NCI-H2227 treated with DMSO at 0.1 percent for 48 hours (cell line): ENCODE measurements at regions not wholly inside any gene's neighbourhood (a gene's known extent, or its start where the extent isn't known, plus 50 kb on each side); places are given as distances from the start of the nearest gene placed in this dataset.

Experiments used
- DNase-seq: peaks from one replicate; lab custom pipeline; 2025; lab: John Stamatoyannopoulos, UW

GRCh38 chr3:168383573-168383972 is 287.8 kb upstream of the GOLIM4 start:
- no peak for DNase-seq

GRCh38 chr3:168371846-168372245 is 276.1 kb upstream of the GOLIM4 start:
- no peak for DNase-seq

- no peak for DNase-seq
Measured at GRCh38 chr3:168364967-168365366, 269.2 kb upstream of the GOLIM4 start.

- no peak for DNase-seq
Measured at GRCh38 chr3:168362661-168363247, 267.0 kb upstream of the GOLIM4 start.

- DNase-seq, result no peak
Measured at GRCh38 chr3:168362156-168362555, 266.4 kb upstream of the GOLIM4 start.

GRCh38 chr3:168360993-168361392 is 265.3 kb upstream of the GOLIM4 start:
- DNase-seq, result no peak

GRCh38 chr3:168342946-168343850 is 247.5 kb upstream of the GOLIM4 start:
- DNase-seq, result no peak

- DNase-seq, result peak; percentile 54
Measured at GRCh38 chr3:168341956-168342936, 246.5 kb upstream of the GOLIM4 start.

- DNase-seq, result no peak
Measured at GRCh38 chr3:168341192-168341815, 245.6 kb upstream of the GOLIM4 start.

- no peak for DNase-seq
Measured at GRCh38 chr3:168338161-168338560, 242.4 kb upstream of the GOLIM4 start.

- no peak for DNase-seq
Measured at GRCh38 chr3:168336276-168336675, 240.6 kb upstream of the GOLIM4 start.

GRCh38 chr3:168333410-168333935 is 237.7 kb upstream of the GOLIM4 start:
- DNase-seq, result no peak

GRCh38 chr3:168331756-168332155 is 236.0 kb upstream of the GOLIM4 start:
- no peak for DNase-seq

- no peak for DNase-seq
Measured at GRCh38 chr3:168330983-168331382, 235.3 kb upstream of the GOLIM4 start.

GRCh38 chr3:168327856-168328255 is 232.1 kb upstream of the GOLIM4 start:
- DNase-seq, result no peak

GRCh38 chr3:168325684-168326083 is 230.0 kb upstream of the GOLIM4 start:
- DNase-seq, result no peak

GRCh38 chr3:168322941-168323340 is 227.2 kb upstream of the GOLIM4 start:
- no peak for DNase-seq

GRCh38 chr3:168314166-168314565 is 218.4 kb upstream of the GOLIM4 start:
- DNase-seq, result no peak

- DNase-seq, result no peak
Measured at GRCh38 chr3:168312984-168313383, 217.3 kb upstream of the GOLIM4 start.

GRCh38 chr3:168307893-168308292 is 212.2 kb upstream of the GOLIM4 start:
- no peak for DNase-seq

- DNase-seq, result no peak
Measured at GRCh38 chr3:168295027-168295426, 199.3 kb upstream of the GOLIM4 start.

GRCh38 chr3:168292296-168292695 is 196.6 kb upstream of the GOLIM4 start:
- no peak for DNase-seq
